Fibroblast of skin of scalp (primary cell): ENCODE measurements at regions not wholly inside any gene's neighbourhood (a gene's known extent, or its start where the extent isn't known, plus 50 kb on each side); places are given as distances from the start of the nearest gene placed in this dataset.

Experiments
- DNase-seq: peaks from one replicate; pipeline ENCODE4 v3.0.0-alpha.2; 2013

DNA sequence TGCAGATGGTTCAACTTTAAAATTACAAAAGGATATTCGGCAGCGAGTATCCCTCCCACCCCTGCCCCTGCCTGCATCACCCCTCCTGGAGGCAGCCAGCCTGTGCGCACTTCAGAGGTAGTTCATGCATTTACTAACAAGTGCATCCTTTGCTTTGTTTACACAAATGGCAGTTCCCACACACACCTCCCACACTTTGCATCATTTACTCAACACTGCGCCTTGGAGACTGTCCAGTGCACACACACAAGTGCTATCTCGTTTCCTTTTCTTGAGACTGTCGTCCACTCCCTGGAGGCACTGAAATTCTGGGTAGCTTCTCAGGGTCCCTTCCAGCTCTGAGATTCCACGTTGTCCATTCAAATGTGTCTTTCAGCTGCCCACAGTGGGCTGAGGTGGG is 53.1 kb upstream of the VSX1 start:
- DNase-seq, result no peak

DNA sequence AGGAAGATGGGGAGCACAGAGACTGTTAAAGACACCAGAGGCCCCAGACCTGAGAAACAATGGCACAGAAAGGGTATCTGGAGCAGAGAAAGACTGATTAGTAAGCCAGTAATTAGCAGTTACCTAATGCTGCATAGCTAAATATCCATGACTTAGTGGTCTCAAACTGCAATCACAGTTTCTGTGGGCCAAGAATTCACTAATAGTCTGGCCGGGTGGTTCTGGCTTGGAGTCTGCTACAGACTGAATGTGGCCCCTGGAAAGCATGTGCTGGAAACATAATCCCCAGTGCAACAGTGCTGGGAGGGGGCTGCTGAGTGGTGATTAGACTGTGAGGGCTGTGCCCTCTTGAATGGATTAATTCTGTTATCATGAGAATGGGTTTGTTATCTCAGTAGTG is 54.1 kb upstream of the VSX1 start:
- no peak for DNase-seq

DNA sequence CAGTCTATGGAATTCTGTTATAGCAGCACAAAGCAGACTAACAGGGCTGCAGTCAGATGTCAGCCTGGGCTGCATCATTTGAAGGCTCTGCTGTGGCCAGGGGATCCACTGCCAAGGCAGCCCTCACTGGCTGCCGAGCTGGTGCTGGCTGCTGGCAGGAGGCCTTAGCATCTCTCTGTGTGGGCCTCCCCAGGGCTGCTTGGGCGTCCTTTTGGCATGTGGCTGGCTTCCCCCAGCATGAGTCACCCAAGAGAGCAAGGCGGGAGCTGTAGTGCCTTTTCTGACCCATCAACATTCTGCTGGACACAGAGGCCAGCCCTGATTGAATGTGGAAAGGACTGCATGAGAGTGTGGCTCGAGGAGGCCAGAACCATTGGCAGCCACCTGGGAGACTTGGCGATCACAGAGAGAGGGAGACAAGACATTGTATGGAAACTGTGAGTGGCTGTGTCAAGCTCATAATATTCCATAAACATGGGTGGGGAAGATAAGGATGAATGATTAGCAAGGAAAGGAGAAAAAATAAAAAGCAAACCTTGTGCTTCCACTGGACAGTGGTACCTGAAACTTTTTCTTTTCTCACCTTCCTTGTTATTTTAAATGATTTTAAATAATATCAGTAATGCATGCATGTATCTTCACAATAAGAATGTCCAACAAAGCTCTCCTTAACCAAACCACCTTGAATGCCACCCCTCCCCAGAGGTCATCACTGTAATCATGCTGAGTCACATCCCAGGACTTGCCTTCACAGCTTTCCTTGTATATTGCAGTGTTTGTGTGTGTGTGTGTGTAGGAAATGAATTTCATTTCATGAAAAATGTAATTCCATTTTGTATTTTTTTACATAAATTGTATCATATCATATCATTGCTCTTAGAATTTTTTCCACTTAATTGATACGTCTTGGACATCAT is 55.0 kb upstream of the VSX1 start:
- DNase-seq, result peak; percentile 92

DNA sequence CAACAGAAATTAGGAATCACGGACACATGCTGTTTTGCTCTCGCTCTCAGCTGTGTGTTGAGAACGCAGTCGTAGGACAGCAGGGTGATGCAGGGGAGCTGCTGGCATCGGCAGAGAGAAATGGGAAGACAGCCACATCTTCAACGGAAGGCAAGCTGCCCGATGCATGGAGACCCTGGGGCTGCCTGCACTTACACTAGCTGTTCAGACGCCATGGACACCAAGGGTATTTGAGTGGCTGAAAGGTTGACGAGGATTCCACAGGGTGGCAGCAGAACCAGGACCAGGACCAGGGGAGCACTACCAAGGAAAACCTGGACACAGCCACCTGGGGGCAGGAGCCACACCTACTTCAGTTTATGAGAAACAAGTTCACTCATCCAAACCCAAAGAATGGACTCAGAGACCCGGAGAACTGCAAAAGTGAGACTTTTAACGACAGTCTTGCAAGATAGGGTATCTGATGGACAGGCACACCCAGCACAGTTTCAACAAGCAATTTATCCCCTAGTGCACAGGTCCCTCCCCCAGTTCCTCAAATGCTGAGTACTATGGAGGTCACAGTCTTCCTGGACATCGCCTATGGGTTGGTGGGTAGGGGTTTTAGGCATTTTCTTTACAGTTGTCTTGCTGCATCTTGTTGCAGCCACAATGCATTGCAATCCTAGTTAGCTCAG is 56.3 kb upstream of the ENTPD6 start:
- no peak for DNase-seq

DNA sequence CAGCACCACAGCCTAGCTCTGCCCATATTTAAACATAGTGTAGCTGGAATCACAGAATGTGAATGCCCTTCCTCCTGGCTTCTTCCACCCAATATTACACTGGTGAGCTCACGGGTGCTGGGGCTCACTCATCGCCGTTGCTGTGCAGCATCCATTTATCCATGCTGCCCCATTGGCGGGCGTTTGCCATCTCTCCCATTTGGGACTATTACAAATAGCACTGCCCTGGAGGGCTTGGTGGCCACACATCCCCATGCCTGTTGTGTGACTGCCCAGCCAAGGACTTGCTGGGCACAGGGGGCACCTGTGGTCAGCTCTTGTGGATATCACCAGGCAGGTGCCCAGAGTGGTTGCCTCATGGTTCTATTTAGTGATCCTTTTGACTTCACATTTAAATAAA is 54.5 kb upstream of the ENTPD6 start:
- DNase-seq, result no peak

DNA sequence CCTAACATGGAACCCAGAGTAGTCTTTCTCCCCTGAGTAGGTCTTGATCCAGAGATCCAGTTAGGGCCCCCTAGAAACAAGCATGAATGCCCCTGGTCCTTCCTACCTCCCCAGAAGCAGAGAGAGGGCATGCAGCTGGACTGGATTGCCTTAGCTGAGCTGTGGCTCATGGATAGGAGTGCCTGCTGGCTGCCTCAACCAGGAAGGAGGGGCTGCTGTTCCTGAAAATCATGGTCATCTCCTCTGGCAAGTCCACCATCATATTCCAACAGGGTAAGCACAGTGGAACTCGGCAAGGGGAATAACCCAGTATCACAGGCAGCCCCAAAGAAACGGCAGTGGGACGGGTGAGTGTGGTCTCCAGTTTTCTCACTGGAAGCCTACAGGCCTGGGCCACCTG is 53.1 kb upstream of the ENTPD6 start:
- no peak for DNase-seq

DNA sequence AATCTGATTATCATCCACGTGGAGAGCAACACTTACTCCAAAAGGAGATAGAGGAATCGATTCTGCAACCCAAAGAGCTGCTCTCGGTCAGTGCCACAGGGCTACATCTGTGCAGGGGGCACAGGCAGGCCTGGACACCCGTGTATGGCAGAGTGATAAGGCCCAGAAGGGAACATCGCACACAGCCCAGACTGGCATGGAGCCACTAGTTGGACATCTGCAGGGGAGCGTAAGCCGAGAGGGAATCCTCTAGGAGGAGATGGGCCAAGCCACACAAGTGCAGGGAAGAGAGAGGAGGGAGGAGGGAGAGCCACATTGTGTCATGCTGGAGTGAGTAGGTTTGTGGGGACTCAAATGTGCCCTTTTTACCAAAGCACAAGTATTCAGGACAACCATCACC is 50.4 kb upstream of the ENTPD6 start:
- DNase-seq, result no peak
